K562 (cell line): ENCODE measurements at regions not wholly inside any gene's neighbourhood (a gene's known extent, or its start where the extent isn't known, plus 50 kb on each side); places are given as distances from the start of the nearest gene placed in this dataset.

ENCODE experiments used
- ATAC-seq: fragments of 200-7000 bp; cut with Tn5 transposase; 3 replicates; pipeline ENCODE4 v1.9.1; 2020; ENCODE audit warnings: moderate library complexity
- BruUV-seq: library from RNA; stranded (reverse); fragments of 400-500 nt; replicated peaks from 2 replicates; lab custom pipeline; 2021; lab: Mats Ljungman, UMichigan
- CTCF ChIA-PET: fragments of 300-600 bp; formaldehyde crosslinking; extraction: SDS; loops from one replicate; lab custom pipeline; 2021; ENCODE audit warnings: low intra/inter-chr PET ratio; lab: Yijun Ruan, JAX
- POLR2A ChIA-PET: fragments of 300-600, 350-650 bp; sonication (Branson Sonifier 250); formaldehyde crosslinking; extraction: SDS; loops from one replicate; lab custom pipeline; 2021; ENCODE audit warnings: antibody characterized with exemption, inconsistent platforms; lab: Yijun Ruan, JAX
- DNase-seq, 4 experiments: peaks; one replicate each; pipeline versions ENCODE4 v3.0.0 to v3.0.0-alpha.2; 2011 to 2018; ENCODE audit warnings: low spot score in 3 of 4, mixed read lengths in 3 of 4; ENCODE audit errors: extremely low read depth in 1 of 4
- FAIRE-seq: peaks from 2 replicates; lab custom pipeline; 2011; peaks lifted over from hg19 to GRCh38; lab: Jason Lieb, UNC
- H2AFZ ChIP-seq: 2 replicates; pipeline ENCODE4 v1.6.0; 2011; ENCODE audit warnings: low read depth, low read length, control low read depth, inconsistent platforms
- H3K27ac ChIP-seq: fragments of 200-600 bp; 3 replicates; pipeline ENCODE4 v1.8.0; 2011; ENCODE audit warnings: low read depth, mild to moderate bottlenecking, control low read depth, inconsistent platforms, low read length, moderate library complexity, mixed read lengths; ENCODE audit errors: extremely low read depth
- H3K27me3 ChIP-seq, 2 experiments: fragments of 300-600 bp in 1 of 2; 2 replicates in 1 of 2; 3 replicates in 1 of 2; pipeline versions ENCODE4 v1.6.0 to v1.8.0; 2011; ENCODE audit warnings: inconsistent platforms in 2 of 2, low read length in 2 of 2, mild to moderate bottlenecking in 1 of 2, mixed read lengths in 1 of 2, moderate library complexity in 1 of 2; ENCODE audit not compliant: control insufficient read depth in 2 of 2, insufficient read depth in 2 of 2
- H3K36me3 ChIP-seq: fragments of 300-600 bp; 3 replicates; pipeline ENCODE4 v1.8.0; 2011; ENCODE audit warnings: mild to moderate bottlenecking, low read length, inconsistent platforms; ENCODE audit not compliant: control insufficient read depth, insufficient read depth
- H3K4me1 ChIP-seq, 2 experiments: fragments of 200-600 bp in 1 of 2; replicated peaks in 1 of 2; 2 replicates in 1 of 2; 3 replicates in 1 of 2; pipeline versions ENCODE4 v1.5.1 to v1.8.0; 2011; ENCODE audit warnings: inconsistent platforms in 2 of 2, low read length in 2 of 2, mild to moderate bottlenecking in 1 of 2, mixed read lengths in 1 of 2, moderate library complexity in 1 of 2; ENCODE audit not compliant: control insufficient read depth in 2 of 2, insufficient read depth in 2 of 2
- H3K4me2 ChIP-seq: 2 replicates; pipeline ENCODE4 v1.6.1; 2011; ENCODE audit warnings: low read length, control low read depth, inconsistent platforms, mixed read lengths; ENCODE audit not compliant: insufficient read depth
- H3K4me3 ChIP-seq: fragments of 200-600 bp; sonication (generic), shearing (Covaris generic); 2 replicates; pipeline ENCODE4 v1.5.1; 2016; ENCODE audit warnings: control low read depth, inconsistent platforms
- H3K79me2 ChIP-seq: fragments of 200-600 bp; 3 replicates; pipeline ENCODE4 v1.8.0; 2011; ENCODE audit warnings: low read length, inconsistent platforms; ENCODE audit not compliant: control insufficient read depth, insufficient read depth
- H3K9ac ChIP-seq, 2 experiments: 2 replicates each; pipeline versions ENCODE4 v1.6.0 to v1.6.1; 2011; ENCODE audit warnings: low read depth in 2 of 2, low read length in 2 of 2, control low read depth in 1 of 2, inconsistent platforms in 1 of 2, mild to moderate bottlenecking in 1 of 2, mixed read lengths in 1 of 2; ENCODE audit not compliant: insufficient read depth in 1 of 2
- H3K9me1 ChIP-seq: one replicate; pipeline ENCODE4 v1.6.0; 2011; ENCODE audit warnings: inconsistent platforms, mild to moderate bottlenecking, low read length, moderate library complexity; ENCODE audit not compliant: control insufficient read depth, insufficient read depth
- H3K9me3 ChIP-seq: replicated peaks from 2 replicates; pipeline ENCODE4 v1.5.1; 2011; ENCODE audit warnings: low read depth, low read length, inconsistent platforms; ENCODE audit not compliant: control insufficient read depth, insufficient read depth
- H4K20me1 ChIP-seq: replicated peaks from 2 replicates; pipeline ENCODE4 v1.6.1; 2011; ENCODE audit warnings: low read length, inconsistent platforms, mixed read lengths; ENCODE audit not compliant: control insufficient read depth, insufficient read depth
- ARID1B ChIP-seq: fragments of 450-650 bp; IDR thresholded peaks from 2 replicates; pipeline ENCODE4 v1.6.1; 2016; ENCODE audit warnings: antibody characterized with exemption, mild to moderate bottlenecking, inconsistent platforms
- BRF1 ChIP-seq: IDR thresholded peaks from 3 replicates; pipeline ENCODE4 v1.6.1; 2011; ENCODE audit warnings: borderline replicate concordance, mild to moderate bottlenecking; ENCODE audit not compliant: insufficient read length; ENCODE audit errors: extremely low read depth
- FIP1L1 ChIP-seq: fragments of 200-400 bp; formaldehyde crosslinking; IDR thresholded peaks from 2 replicates; pipeline ENCODE4 v1.6.1; 2018; ENCODE audit warnings: mild to moderate bottlenecking, low read depth, low read length; ENCODE audit not compliant: poor library complexity, severe bottlenecking
- NR0B1 ChIP-seq: fragments of 450-650 bp; IDR thresholded peaks from one replicate; pipeline ENCODE4 v1.6.1; 2018; ENCODE audit warnings: mild to moderate bottlenecking, moderate library complexity; ENCODE audit not compliant: partially characterized antibody
- NUFIP1 ChIP-seq: fragments of 450-650 bp; IDR thresholded peaks from 2 replicates; pipeline ENCODE4 v1.6.1; 2018; ENCODE audit not compliant: partially characterized antibody
- PRMT5 ChIP-seq: sonication (generic); formaldehyde crosslinking; IDR thresholded peaks from 2 replicates; pipeline ENCODE4 v1.5.0; 2020; ENCODE audit warnings: missing genetic modification reagents
- PTBP1 ChIP-seq: fragments of 200-400 bp; formaldehyde crosslinking; IDR thresholded peaks from 2 replicates; pipeline ENCODE4 v1.6.1; 2017; ENCODE audit warnings: low read depth, low read length
- RBM25 ChIP-seq: fragments of 200-400 bp; formaldehyde crosslinking; IDR thresholded peaks from 2 replicates; pipeline ENCODE4 v1.6.1; 2018; ENCODE audit warnings: low read length, low read depth, moderate library complexity; ENCODE audit not compliant: severe bottlenecking
- RFX5 ChIP-seq: IDR thresholded peaks from 2 replicates; pipeline ENCODE4 v1.6.1; 2011; ENCODE audit warnings: low read depth, mild to moderate bottlenecking, improper control_type of control experiment, low read length
- TFAM ChIP-seq: fragments of 250-450 bp; sonication (Bioruptor Pico); conservative IDR thresholded peaks from 2 replicates; pipeline ENCODE4 v1.5.0; 2021; ENCODE audit warnings: mild to moderate bottlenecking, moderate library complexity
- TSC22D4 ChIP-seq: fragments of 450-650 bp; IDR thresholded peaks from 2 replicates; pipeline ENCODE4 v1.6.1; 2016; ENCODE audit warnings: missing genetic modification characterization, missing biosample characterization, control low read depth
- ZBED1 ChIP-seq: IDR thresholded peaks from 2 replicates; pipeline ENCODE4 v1.6.1; 2014
- ZBTB1 ChIP-seq: sonication (generic); formaldehyde crosslinking; IDR thresholded peaks from 2 replicates; pipeline ENCODE4 v1.8.1; 2023; ENCODE audit warnings: missing genetic modification reagents, low read depth, mild to moderate bottlenecking, borderline replicate concordance
- ZC3H8 ChIP-seq: fragments of 450-650 bp; IDR thresholded peaks from 2 replicates; pipeline ENCODE4 v1.6.1; 2017
- WGBS: fragments of 100-300 bp; shearing (Covaris generic); methylation state at CpG from one replicate; pipeline ENCODE4 v1.1.6; 2016; ENCODE audit warnings: low coverage, mixed read lengths; ENCODE audit not compliant: insufficient coverage; ENCODE audit errors: missing lambda C conversion rate; 5-methylcytosine and 5-hydroxymethylcytosine counted together
- in situ Hi-C: fragments of 300-500 bp; cut with MboI; formaldehyde crosslinking; loops from 4 replicates; pipeline ENCODE4 v1.15.0; 2018; ENCODE audit warnings: inconsistent platforms, mixed read lengths
- intact Hi-C: fragments of 100-400 bp; cut with micrococcal nuclease; formaldehyde crosslinking; loops from 2 replicates; pipeline ENCODE4 v1.14.2; 2022
- TF ChIP-seq, protein P1 (sequence below), 3 experiments: fragments of 200-800 bp in 1 of 3; fragments of 250-450 bp in 1 of 3; fragments of 450-650 bp in 1 of 3; sonication (Bioruptor Pico) in 1 of 3; sonication (Bioruptor generic) in 1 of 3; formaldehyde crosslinking in 1 of 3; IDR thresholded peaks; 2 replicates each; pipeline versions ENCODE4 v1.6.1 to v1.8.0; 2016 to 2022; ENCODE audit warnings: mild to moderate bottlenecking in 2 of 3, missing genetic modification characterization in 2 of 3, missing compliant biosample characterization in 1 of 3, moderate library complexity in 1 of 3
- TF ChIP-seq, protein P2 (sequence below): sonication (generic); formaldehyde crosslinking; IDR thresholded peaks from 2 replicates; pipeline ENCODE4 v1.8.0; 2022; ENCODE audit warnings: mild to moderate bottlenecking, missing genetic modification reagents, borderline replicate concordance

GRCh38 chr5:23400951-23401350 is 106.5 kb upstream of the PRDM9 start:
- no peaks in the 10 kb centered on the region for H4K20me1 ChIP-seq
- H3K9me1 ChIP-seq = no peaks in the 10 kb centered on the region
- DNase-seq (no peak), ATAC-seq (no peak), FAIRE-seq (no peak)
- no peaks in the 10 kb centered on the region for H3K79me2 ChIP-seq
- no TSS peak for BruUV-seq
- intact Hi-C loops (no loop called here), in situ Hi-C loops (no loop called here)
- no peak overlapping the region for H3K4me3 ChIP-seq
- no peaks in the 10 kb centered on the region for H3K36me3 ChIP-seq
- no peak overlapping the region for H3K27ac ChIP-seq
- H3K4me2 ChIP-seq = no peak overlapping the region
- ChIA-PET CTCF (no interaction called here), POLR2A (no interaction called here)
- H3K9ac ChIP-seq = no peak overlapping the region
- H3K4me1 ChIP-seq = no peaks in the 10 kb centered on the region
- H3K9me3 ChIP-seq = no peaks in the 10 kb centered on the region
- TF ChIP-seq, protein P1, sequence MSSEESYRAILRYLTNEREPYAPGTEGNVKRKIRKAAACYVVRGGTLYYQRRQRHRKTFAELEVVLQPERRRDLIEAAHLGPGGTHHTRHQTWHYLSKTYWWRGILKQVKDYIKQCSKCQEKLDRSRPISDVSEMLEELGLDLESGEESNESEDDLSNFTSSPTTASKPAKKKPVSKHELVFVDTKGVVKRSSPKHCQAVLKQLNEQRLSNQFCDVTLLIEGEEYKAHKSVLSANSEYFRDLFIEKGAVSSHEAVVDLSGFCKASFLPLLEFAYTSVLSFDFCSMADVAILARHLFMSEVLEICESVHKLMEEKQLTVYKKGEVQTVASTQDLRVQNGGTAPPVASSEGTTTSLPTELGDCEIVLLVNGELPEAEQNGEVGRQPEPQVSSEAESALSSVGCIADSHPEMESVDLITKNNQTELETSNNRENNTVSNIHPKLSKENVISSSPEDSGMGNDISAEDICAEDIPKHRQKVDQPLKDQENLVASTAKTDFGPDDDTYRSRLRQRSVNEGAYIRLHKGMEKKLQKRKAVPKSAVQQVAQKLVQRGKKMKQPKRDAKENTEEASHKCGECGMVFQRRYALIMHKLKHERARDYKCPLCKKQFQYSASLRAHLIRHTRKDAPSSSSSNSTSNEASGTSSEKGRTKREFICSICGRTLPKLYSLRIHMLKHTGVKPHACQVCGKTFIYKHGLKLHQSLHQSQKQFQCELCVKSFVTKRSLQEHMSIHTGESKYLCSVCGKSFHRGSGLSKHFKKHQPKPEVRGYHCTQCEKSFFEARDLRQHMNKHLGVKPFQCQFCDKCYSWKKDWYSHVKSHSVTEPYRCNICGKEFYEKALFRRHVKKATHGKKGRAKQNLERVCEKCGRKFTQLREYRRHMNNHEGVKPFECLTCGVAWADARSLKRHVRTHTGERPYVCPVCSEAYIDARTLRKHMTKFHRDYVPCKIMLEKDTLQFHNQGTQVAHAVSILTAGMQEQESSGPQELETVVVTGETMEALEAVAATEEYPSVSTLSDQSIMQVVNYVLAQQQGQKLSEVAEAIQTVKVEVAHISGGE (CRISPR knock-in tag; IDR thresholded peaks at IDR 0.05) = no peak
- TF ChIP-seq FIP1L1 (no peak), ARID1B (no peak), PTBP1 (no peak), RFX5 (no peak), NR0B1 (no peak), PRMT5 (no peak), TSC22D4 (tag) (no peak), RBM25 (no peak), ZBTB1 (no peak), BRF1 (no peak), ZBED1 (no peak), NUFIP1 (no peak), TFAM (CRISPR knock-in tag) (no peak), ZC3H8 (no peak)
- TF ChIP-seq, protein P2, sequence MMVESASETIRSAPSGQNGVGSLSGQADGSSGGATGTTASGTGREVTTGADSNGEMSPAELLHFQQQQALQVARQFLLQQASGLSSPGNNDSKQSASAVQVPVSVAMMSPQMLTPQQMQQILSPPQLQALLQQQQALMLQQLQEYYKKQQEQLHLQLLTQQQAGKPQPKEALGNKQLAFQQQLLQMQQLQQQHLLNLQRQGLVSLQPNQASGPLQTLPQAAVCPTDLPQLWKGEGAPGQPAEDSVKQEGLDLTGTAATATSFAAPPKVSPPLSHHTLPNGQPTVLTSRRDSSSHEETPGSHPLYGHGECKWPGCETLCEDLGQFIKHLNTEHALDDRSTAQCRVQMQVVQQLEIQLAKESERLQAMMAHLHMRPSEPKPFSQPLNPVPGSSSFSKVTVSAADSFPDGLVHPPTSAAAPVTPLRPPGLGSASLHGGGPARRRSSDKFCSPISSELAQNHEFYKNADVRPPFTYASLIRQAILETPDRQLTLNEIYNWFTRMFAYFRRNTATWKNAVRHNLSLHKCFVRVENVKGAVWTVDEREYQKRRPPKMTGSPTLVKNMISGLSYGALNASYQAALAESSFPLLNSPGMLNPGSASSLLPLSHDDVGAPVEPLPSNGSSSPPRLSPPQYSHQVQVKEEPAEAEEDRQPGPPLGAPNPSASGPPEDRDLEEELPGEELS (CRISPR knock-in tag) = no peak
- 1% methylated on average over 5 of the region's 5 CpGs for WGBS
- no peaks in the 10 kb centered on the region for H3K27me3 ChIP-seq
- no peak overlapping the region for H2AFZ ChIP-seq
